ENCODE measurements at regions not wholly inside any gene's neighbourhood (a gene's known extent, or its start where the extent isn't known, plus 50 kb on each side); places are given as distances from the start of the nearest gene placed in this dataset.

DNA sequence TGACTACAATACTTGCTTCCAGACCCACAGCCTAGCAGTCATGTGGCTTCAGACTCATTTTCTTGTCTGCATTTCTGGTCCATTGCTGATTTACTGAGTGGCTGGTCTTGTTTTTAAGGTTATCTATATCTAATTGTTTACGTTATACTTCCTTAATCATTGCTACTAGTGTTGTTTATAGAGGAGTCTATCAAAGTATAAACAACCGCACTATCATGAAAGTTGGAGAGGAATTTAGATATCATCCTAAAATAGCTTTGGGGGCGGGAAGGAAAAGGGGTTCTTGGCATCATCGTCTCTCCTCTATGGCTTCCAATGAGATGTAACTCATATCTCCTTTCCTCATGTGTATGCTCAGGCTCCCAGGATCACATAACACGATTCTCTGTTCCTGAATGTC, 372.1 kb upstream of the PBX1 start:
- Mint-ChIP-seq H3K4me1 (no peaks in the 10 kb centered on the region), H3K36me3 (no peaks in the 10 kb centered on the region), H3K4me3 (no peak overlapping the region), H3K27me3 (no peaks in the 10 kb centered on the region), H3K27ac (no peak overlapping the region), H3K9me3 (peaks cover 0 to 25% (median 8%) of the 10 kb centered on the region in 8 donors)
- Histone ChIP-seq H3K4me1 (ENCODE audit: insufficient read depth, low read length) (no peaks in the 10 kb centered on the region), H3K4me3 (ENCODE audit: low read length in 2 of 2) (no peak overlapping the region), H3K9me3 (ENCODE audit: control insufficient read depth in 1 of 2, low read length in 2 of 2) (peaks cover 0 to 6% of the 10 kb centered on the region in 2 donors), H3K27me3 (ENCODE audit: insufficient read depth, low read length) (no peaks in the 10 kb centered on the region), H3K36me3 (ENCODE audit: insufficient read depth, low read length) (no peaks in the 10 kb centered on the region), H3K27ac (ENCODE audit: low read depth, low read length) (no peak overlapping the region)
- intact Hi-C loops (cut with micrococcal nuclease) = no loop called here
- ChIA-PET POLR2A (ENCODE audit: partially characterized antibody) (no interaction called here), CTCF (ENCODE audit: partially characterized antibody) (no interaction called here)
- no peak for DNase-seq

DNA sequence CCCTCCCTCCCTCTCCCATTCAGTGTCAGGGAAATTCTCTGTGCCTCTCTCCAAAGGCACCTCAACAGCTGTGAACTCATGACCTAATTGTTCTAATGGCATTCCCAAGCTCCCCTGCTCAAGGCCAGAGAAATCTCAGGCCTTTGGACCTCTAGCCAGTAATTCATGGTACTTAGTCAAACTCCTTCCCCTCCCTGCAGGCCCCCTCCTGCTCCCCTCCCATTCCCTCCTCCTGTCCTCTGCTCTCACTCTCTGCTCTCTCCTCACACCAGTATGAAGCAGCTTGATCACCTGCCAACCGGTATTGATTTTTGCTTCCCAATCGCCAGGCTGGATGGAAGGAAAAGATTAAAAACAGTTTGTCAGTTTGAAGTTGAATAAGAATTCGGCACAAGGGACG, 370.5 kb upstream of the PBX1 start:
- intact Hi-C loops (cut with micrococcal nuclease) = no loop called here
- ChIA-PET CTCF (ENCODE audit: partially characterized antibody) (no interaction called here), POLR2A (ENCODE audit: partially characterized antibody) (no interaction called here)
- Histone ChIP-seq H3K4me1 (ENCODE audit: insufficient read depth, low read length) (no peaks in the 10 kb centered on the region), H3K27me3 (ENCODE audit: insufficient read depth, low read length) (no peaks in the 10 kb centered on the region), H3K27ac (ENCODE audit: low read depth, low read length) (no peak overlapping the region), H3K4me3 (ENCODE audit: low read length in 2 of 2) (no peak overlapping the region), H3K36me3 (ENCODE audit: insufficient read depth, low read length) (no peaks in the 10 kb centered on the region), H3K9me3 (ENCODE audit: control insufficient read depth in 1 of 2, low read length in 2 of 2) (peaks cover 0 to 6% of the 10 kb centered on the region in 2 donors)
- Mint-ChIP-seq H3K9me3 (peaks cover 0 to 25% (median 15%) of the 10 kb centered on the region in 8 donors), H3K4me1 (no peaks in the 10 kb centered on the region), H3K36me3 (no peaks in the 10 kb centered on the region), H3K4me3 (no peak overlapping the region), H3K27me3 (no peaks in the 10 kb centered on the region), H3K27ac (no peak overlapping the region)
- DNase-seq = peak in 1 of 5 donors; percentile 14

DNA sequence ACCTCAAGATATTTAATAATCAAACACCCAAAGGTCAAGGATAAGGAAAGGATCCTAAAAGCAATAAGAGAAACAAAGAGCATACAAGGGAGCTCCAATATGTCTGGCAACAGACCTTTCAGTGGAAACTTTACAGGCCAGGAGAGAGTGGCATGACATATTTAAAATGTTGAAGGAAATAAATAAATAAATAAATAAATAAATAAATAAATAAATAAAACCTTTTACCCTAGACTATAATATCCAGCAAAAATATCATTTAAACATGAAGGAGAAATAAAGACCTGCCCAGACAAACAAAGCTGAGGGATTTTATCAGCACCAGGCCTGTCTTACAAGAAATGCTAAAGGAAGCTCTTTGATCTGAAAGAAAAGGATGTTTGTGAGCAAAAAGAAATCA, 367.8 kb upstream of the PBX1 start:
- H3K27ac Mint-ChIP-seq = no peak overlapping the region
- H3K9me3 ChIP-seq (ENCODE audit: control insufficient read depth in 1 of 2, low read length in 2 of 2) = peaks cover 0 to 6% of the 10 kb centered on the region in 2 donors
- no peaks in the 10 kb centered on the region for H3K4me1 Mint-ChIP-seq
- ChIA-PET POLR2A (ENCODE audit: partially characterized antibody) (no interaction called here), CTCF (ENCODE audit: partially characterized antibody) (no interaction called here)
- no peaks in the 10 kb centered on the region for H3K36me3 Mint-ChIP-seq
- H3K27me3 Mint-ChIP-seq = no peaks in the 10 kb centered on the region
- no peak overlapping the region for H3K27ac ChIP-seq (ENCODE audit: low read depth, low read length)
- intact Hi-C loops (cut with micrococcal nuclease) = no loop called here
- no peaks in the 10 kb centered on the region for H3K4me1 ChIP-seq (ENCODE audit: insufficient read depth, low read length)
- H3K4me3 ChIP-seq (ENCODE audit: low read length in 2 of 2) = no peak overlapping the region
- no peaks in the 10 kb centered on the region for H3K36me3 ChIP-seq (ENCODE audit: insufficient read depth, low read length)
- no peaks in the 10 kb centered on the region for H3K27me3 ChIP-seq (ENCODE audit: insufficient read depth, low read length)
- DNase-seq = no peak
- no peak overlapping the region for H3K4me3 Mint-ChIP-seq
- H3K9me3 Mint-ChIP-seq = peaks cover 0 to 25% (median 18%) of the 10 kb centered on the region in 8 donors

DNA sequence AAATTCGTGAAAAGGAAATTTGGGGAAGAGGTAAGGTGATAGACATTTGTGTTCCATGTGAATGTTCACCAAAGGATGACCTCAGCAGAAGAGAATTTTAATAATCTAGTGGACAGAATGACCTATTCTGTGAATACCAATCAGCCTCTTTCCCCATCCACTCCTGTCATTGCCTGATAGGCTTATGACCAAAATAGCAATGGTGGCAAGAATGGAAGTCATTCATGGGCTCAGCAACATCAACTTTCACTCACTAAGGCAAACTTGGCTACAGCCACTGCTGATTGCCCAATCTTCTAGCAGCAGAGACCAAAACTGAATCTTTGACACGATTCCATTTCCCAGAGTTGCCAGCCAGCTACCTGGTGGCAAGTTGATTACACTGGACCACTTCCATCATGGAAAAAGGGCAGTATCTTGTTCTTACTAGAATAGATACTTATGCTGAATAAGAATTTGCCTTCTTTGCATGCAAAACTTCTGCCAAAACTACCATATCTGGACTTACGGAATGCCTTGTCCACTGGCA, 348.7 kb upstream of the PBX1 start:
- H3K4me3 Mint-ChIP-seq = no peak overlapping the region
- CTCF ChIA-PET (ENCODE audit: partially characterized antibody) = no interaction called here
- no peaks in the 10 kb centered on the region for H3K36me3 ChIP-seq (ENCODE audit: insufficient read depth, low read length)
- no peaks in the 10 kb centered on the region for H3K27me3 ChIP-seq (ENCODE audit: insufficient read depth, low read length)
- H3K9me3 Mint-ChIP-seq = peaks cover 0 to 11% (median under 1%) of the 10 kb centered on the region in 8 donors
- H3K4me3 ChIP-seq (ENCODE audit: low read length in 2 of 2) = no peak overlapping the region
- intact Hi-C loops (cut with micrococcal nuclease) = no loop called here
- H3K27me3 Mint-ChIP-seq = no peaks in the 10 kb centered on the region
- H3K36me3 Mint-ChIP-seq = no peaks in the 10 kb centered on the region
- POLR2A ChIA-PET (ENCODE audit: partially characterized antibody) = no interaction called here
- no peak overlapping the region for H3K27ac Mint-ChIP-seq
- no peaks in the 10 kb centered on the region for H3K9me3 ChIP-seq (ENCODE audit: control insufficient read depth in 1 of 2, low read length in 2 of 2)
- no peak overlapping the region for H3K27ac ChIP-seq (ENCODE audit: low read depth, low read length)
- no peaks in the 10 kb centered on the region for H3K4me1 Mint-ChIP-seq
- DNase-seq = no peak
- H3K4me1 ChIP-seq (ENCODE audit: insufficient read depth, low read length) = no peaks in the 10 kb centered on the region

GRCh38 chr1:164223378-164223777, 335.6 kb upstream of the PBX1 start:
- H3K4me1 Mint-ChIP-seq = no peaks in the 10 kb centered on the region
- ChIA-PET CTCF (ENCODE audit: partially characterized antibody) (no interaction called here), POLR2A (ENCODE audit: partially characterized antibody) (no interaction called here)
- H3K36me3 Mint-ChIP-seq = no peaks in the 10 kb centered on the region
- H3K27ac Mint-ChIP-seq = no peak overlapping the region
- no peaks in the 10 kb centered on the region for H3K27me3 ChIP-seq (ENCODE audit: insufficient read depth, low read length)
- no peak overlapping the region for H3K4me3 ChIP-seq (ENCODE audit: low read length in 2 of 2)
- no peaks in the 10 kb centered on the region for H3K27me3 Mint-ChIP-seq
- no peak overlapping the region for H3K4me3 Mint-ChIP-seq
- no peak for DNase-seq
- H3K36me3 ChIP-seq (ENCODE audit: insufficient read depth, low read length) = no peaks in the 10 kb centered on the region
- H3K9me3 ChIP-seq (ENCODE audit: control insufficient read depth in 1 of 2, low read length in 2 of 2) = no peaks in the 10 kb centered on the region
- no peak overlapping the region for H3K27ac ChIP-seq (ENCODE audit: low read depth, low read length)
- no peaks in the 10 kb centered on the region for H3K4me1 ChIP-seq (ENCODE audit: insufficient read depth, low read length)
- peaks cover 0 to 26% (median 7%) of the 10 kb centered on the region in 8 donors for H3K9me3 Mint-ChIP-seq
- intact Hi-C loops (cut with micrococcal nuclease) = no loop called here

GRCh38 chr1:164225011-164225410, 334.0 kb upstream of the PBX1 start:
- H3K27ac Mint-ChIP-seq = no peak overlapping the region
- peaks cover 0 to 24% (median 8%) of the 10 kb centered on the region in 8 donors for H3K9me3 Mint-ChIP-seq
- Histone ChIP-seq H3K4me3 (ENCODE audit: low read length in 2 of 2) (no peak overlapping the region), H3K4me1 (ENCODE audit: insufficient read depth, low read length) (no peaks in the 10 kb centered on the region), H3K27me3 (ENCODE audit: insufficient read depth, low read length) (no peaks in the 10 kb centered on the region), H3K27ac (ENCODE audit: low read depth, low read length) (no peak overlapping the region), H3K36me3 (ENCODE audit: insufficient read depth, low read length) (no peaks in the 10 kb centered on the region), H3K9me3 (ENCODE audit: control insufficient read depth in 1 of 2, low read length in 2 of 2) (no peaks in the 10 kb centered on the region)
- no peaks in the 10 kb centered on the region for H3K27me3 Mint-ChIP-seq
- H3K36me3 Mint-ChIP-seq = no peaks in the 10 kb centered on the region
- CTCF ChIA-PET (ENCODE audit: partially characterized antibody) = no interaction called here
- intact Hi-C loops (cut with micrococcal nuclease) = no loop called here
- DNase-seq = no peak
- H3K4me3 Mint-ChIP-seq = no peak overlapping the region
- POLR2A ChIA-PET (ENCODE audit: partially characterized antibody) = no interaction called here
- no peaks in the 10 kb centered on the region for H3K4me1 Mint-ChIP-seq

- Mint-ChIP-seq H3K27me3 (no peaks in the 10 kb centered on the region), H3K27ac (no peak overlapping the region), H3K4me1 (no peaks in the 10 kb centered on the region), H3K36me3 (no peaks in the 10 kb centered on the region), H3K9me3 (peaks cover 0 to 25% (median 8%) of the 10 kb centered on the region in 8 donors), H3K4me3 (no peak overlapping the region)
- no peak for DNase-seq
- Histone ChIP-seq H3K27ac (ENCODE audit: low read depth, low read length) (no peak overlapping the region), H3K4me1 (ENCODE audit: insufficient read depth, low read length) (no peaks in the 10 kb centered on the region), H3K9me3 (ENCODE audit: control insufficient read depth in 1 of 2, low read length in 2 of 2) (no peaks in the 10 kb centered on the region), H3K4me3 (ENCODE audit: low read length in 2 of 2) (no peak overlapping the region), H3K27me3 (ENCODE audit: insufficient read depth, low read length) (no peaks in the 10 kb centered on the region), H3K36me3 (ENCODE audit: insufficient read depth, low read length) (no peaks in the 10 kb centered on the region)
- ChIA-PET POLR2A (ENCODE audit: partially characterized antibody) (no interaction called here), CTCF (ENCODE audit: partially characterized antibody) (no interaction called here)
- intact Hi-C loops (cut with micrococcal nuclease) = no loop called here
Measured at GRCh38 chr1:164226977-164227376, 332.0 kb upstream of the PBX1 start.

- Mint-ChIP-seq H3K4me3 (no peak overlapping the region), H3K36me3 (no peaks in the 10 kb centered on the region), H3K4me1 (no peaks in the 10 kb centered on the region), H3K9me3 (peaks cover 0 to 22% (median 7%) of the 10 kb centered on the region in 8 donors), H3K27ac (no peak overlapping the region), H3K27me3 (no peaks in the 10 kb centered on the region)
- no peak for DNase-seq
- ChIA-PET CTCF (ENCODE audit: partially characterized antibody) (no interaction called here), POLR2A (ENCODE audit: partially characterized antibody) (no interaction called here)
- Histone ChIP-seq H3K9me3 (ENCODE audit: control insufficient read depth in 1 of 2, low read length in 2 of 2) (no peaks in the 10 kb centered on the region), H3K27me3 (ENCODE audit: insufficient read depth, low read length) (no peaks in the 10 kb centered on the region), H3K36me3 (ENCODE audit: insufficient read depth, low read length) (no peaks in the 10 kb centered on the region), H3K27ac (ENCODE audit: low read depth, low read length) (no peak overlapping the region), H3K4me3 (ENCODE audit: low read length in 2 of 2) (no peak overlapping the region), H3K4me1 (ENCODE audit: insufficient read depth, low read length) (no peaks in the 10 kb centered on the region)
- intact Hi-C loops (cut with micrococcal nuclease) = no loop called here
Measured at GRCh38 chr1:164228928-164229327, 330.1 kb upstream of the PBX1 start.
